ENCODE measurements at regions not wholly inside any gene's neighbourhood (a gene's known extent, or its start where the extent isn't known, plus 50 kb on each side); places are given as distances from the start of the nearest gene placed in this dataset.

DNA sequence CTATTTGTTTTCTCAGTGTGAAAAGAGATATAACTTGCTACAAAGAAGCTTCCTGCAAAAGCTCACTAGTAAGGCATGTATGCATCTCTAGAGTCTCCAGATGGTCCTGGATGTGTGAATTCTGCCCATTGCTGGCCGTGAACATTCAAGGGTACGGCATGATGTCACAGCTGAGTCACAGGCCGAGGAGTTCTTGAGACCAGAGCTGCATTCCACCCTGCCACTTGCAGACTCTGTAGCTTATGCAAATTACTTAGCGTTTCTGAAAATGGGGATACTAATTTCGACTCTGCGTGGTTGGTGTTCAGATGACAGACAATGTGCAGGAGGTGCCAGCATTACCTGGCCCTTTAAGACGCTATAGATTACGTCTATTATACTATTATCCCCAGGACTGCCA lies 470.7 kb downstream of the ZNF536 start:
- H4K20me1 ChIP-seq (ENCODE audit: insufficient read depth): no peaks in the 10 kb centered on the region
- H3F3A ChIP-seq (ENCODE audit: insufficient read depth, low read length, poor library complexity, severe bottlenecking): no peaks in the 10 kb centered on the region
- H3K4me2 ChIP-seq (ENCODE audit: low read length): no peak overlapping the region
- H3K27ac ChIP-seq (ENCODE audit: low read length): no peak overlapping the region
- TF ChIP-seq EZH2 (IDR thresholded peaks at IDR 0.05; ENCODE audit: borderline replicate concordance, insufficient read depth, low read length, poor library complexity, severe bottlenecking): no peak
- TF ChIP-seq SMC3 (conservative IDR thresholded peaks at IDR 0.05; ENCODE audit: poor library complexity): no peak
- TF ChIP-seq, protein P1, sequence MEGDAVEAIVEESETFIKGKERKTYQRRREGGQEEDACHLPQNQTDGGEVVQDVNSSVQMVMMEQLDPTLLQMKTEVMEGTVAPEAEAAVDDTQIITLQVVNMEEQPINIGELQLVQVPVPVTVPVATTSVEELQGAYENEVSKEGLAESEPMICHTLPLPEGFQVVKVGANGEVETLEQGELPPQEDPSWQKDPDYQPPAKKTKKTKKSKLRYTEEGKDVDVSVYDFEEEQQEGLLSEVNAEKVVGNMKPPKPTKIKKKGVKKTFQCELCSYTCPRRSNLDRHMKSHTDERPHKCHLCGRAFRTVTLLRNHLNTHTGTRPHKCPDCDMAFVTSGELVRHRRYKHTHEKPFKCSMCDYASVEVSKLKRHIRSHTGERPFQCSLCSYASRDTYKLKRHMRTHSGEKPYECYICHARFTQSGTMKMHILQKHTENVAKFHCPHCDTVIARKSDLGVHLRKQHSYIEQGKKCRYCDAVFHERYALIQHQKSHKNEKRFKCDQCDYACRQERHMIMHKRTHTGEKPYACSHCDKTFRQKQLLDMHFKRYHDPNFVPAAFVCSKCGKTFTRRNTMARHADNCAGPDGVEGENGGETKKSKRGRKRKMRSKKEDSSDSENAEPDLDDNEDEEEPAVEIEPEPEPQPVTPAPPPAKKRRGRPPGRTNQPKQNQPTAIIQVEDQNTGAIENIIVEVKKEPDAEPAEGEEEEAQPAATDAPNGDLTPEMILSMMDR (IDR thresholded peaks at IDR 0.05; ENCODE audit: poor library complexity, severe bottlenecking): no peak
- TF ChIP-seq RAD21 (conservative IDR thresholded peaks at IDR 0.05): no peak
- no peak for TF ChIP-seq MXI1 (conservative IDR thresholded peaks at IDR 0.05; ENCODE audit: poor library complexity, severe bottlenecking)
- TF ChIP-seq, protein P2, sequence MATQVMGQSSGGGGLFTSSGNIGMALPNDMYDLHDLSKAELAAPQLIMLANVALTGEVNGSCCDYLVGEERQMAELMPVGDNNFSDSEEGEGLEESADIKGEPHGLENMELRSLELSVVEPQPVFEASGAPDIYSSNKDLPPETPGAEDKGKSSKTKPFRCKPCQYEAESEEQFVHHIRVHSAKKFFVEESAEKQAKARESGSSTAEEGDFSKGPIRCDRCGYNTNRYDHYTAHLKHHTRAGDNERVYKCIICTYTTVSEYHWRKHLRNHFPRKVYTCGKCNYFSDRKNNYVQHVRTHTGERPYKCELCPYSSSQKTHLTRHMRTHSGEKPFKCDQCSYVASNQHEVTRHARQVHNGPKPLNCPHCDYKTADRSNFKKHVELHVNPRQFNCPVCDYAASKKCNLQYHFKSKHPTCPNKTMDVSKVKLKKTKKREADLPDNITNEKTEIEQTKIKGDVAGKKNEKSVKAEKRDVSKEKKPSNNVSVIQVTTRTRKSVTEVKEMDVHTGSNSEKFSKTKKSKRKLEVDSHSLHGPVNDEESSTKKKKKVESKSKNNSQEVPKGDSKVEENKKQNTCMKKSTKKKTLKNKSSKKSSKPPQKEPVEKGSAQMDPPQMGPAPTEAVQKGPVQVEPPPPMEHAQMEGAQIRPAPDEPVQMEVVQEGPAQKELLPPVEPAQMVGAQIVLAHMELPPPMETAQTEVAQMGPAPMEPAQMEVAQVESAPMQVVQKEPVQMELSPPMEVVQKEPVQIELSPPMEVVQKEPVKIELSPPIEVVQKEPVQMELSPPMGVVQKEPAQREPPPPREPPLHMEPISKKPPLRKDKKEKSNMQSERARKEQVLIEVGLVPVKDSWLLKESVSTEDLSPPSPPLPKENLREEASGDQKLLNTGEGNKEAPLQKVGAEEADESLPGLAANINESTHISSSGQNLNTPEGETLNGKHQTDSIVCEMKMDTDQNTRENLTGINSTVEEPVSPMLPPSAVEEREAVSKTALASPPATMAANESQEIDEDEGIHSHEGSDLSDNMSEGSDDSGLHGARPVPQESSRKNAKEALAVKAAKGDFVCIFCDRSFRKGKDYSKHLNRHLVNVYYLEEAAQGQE (IDR thresholded peaks at IDR 0.05; ENCODE audit: borderline replicate concordance): no peak
- no peak for TF ChIP-seq EP300 (conservative IDR thresholded peaks at IDR 0.05; ENCODE audit: poor library complexity, severe bottlenecking)
- TF ChIP-seq POLR2AphosphoS5 (IDR thresholded peaks at IDR 0.05): no peak
- no peak for TF ChIP-seq TAF1 (IDR thresholded peaks at IDR 0.05; ENCODE audit: low read depth)
- no peak overlapping the region for H2AFZ ChIP-seq (ENCODE audit: low read depth, low read length)
- no peaks in the 10 kb centered on the region for H3K9me3 ChIP-seq (ENCODE audit: low read length)
- no peaks in the 10 kb centered on the region for H3K36me3 ChIP-seq (ENCODE audit: insufficient read depth, low read length)
- no peaks in the 10 kb centered on the region for H3K9me2 ChIP-seq (ENCODE audit: insufficient read depth, low read length)
- no peak overlapping the region for H3K4me3 ChIP-seq (ENCODE audit: low read length)
- H3K9ac ChIP-seq (ENCODE audit: low read length): no peak overlapping the region
- no peaks in the 10 kb centered on the region for H3K27me3 ChIP-seq (ENCODE audit: insufficient read depth, low read depth, low read length)
- H3K79me2 ChIP-seq (replicated peaks; ENCODE audit: insufficient read depth, low read length): no peaks in the 10 kb centered on the region

DNA sequence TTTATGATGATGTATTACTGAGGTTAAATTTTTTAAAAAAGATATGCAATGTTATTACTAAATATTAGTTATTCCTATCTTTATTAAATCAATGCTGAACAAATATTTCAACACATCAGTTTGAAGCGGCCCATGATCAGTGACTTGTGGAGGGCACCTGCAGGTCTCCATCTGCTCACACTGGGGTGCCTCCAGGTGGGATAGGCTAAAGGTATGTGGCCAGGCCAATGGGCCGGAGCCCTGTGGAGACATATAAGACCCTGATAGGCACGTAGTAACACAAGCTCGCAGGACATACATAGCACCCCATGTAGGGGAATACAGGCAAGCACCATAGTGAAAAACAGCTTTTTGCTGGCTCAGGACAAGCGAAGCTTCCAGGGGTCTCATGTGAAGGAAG lies 469.8 kb downstream of the ZNF536 start:
- Histone ChIP-seq H3K9ac (ENCODE audit: low read length) (no peak overlapping the region), H3F3A (ENCODE audit: insufficient read depth, low read length, poor library complexity, severe bottlenecking) (no peaks in the 10 kb centered on the region), H3K4me2 (ENCODE audit: low read length) (no peak overlapping the region), H3K9me2 (ENCODE audit: insufficient read depth, low read length) (no peaks in the 10 kb centered on the region), H3K79me2 (replicated peaks; ENCODE audit: insufficient read depth, low read length) (no peaks in the 10 kb centered on the region), H4K20me1 (ENCODE audit: insufficient read depth) (no peaks in the 10 kb centered on the region), H3K27me3 (ENCODE audit: insufficient read depth, low read depth, low read length) (no peaks in the 10 kb centered on the region), H3K36me3 (ENCODE audit: insufficient read depth, low read length) (no peaks in the 10 kb centered on the region), H3K4me3 (ENCODE audit: low read length) (no peak overlapping the region), H2AFZ (ENCODE audit: low read depth, low read length) (no peak overlapping the region), H3K9me3 (ENCODE audit: low read length) (no peaks in the 10 kb centered on the region), H3K27ac (ENCODE audit: low read length) (no peak overlapping the region)
- TF ChIP-seq, protein P2 (IDR thresholded peaks at IDR 0.05; ENCODE audit: borderline replicate concordance): no peak
- TF ChIP-seq MXI1 (conservative IDR thresholded peaks at IDR 0.05; ENCODE audit: poor library complexity, severe bottlenecking) (no peak), RAD21 (conservative IDR thresholded peaks at IDR 0.05) (no peak), TAF1 (IDR thresholded peaks at IDR 0.05; ENCODE audit: low read depth) (no peak), EP300 (conservative IDR thresholded peaks at IDR 0.05; ENCODE audit: poor library complexity, severe bottlenecking) (no peak), EZH2 (IDR thresholded peaks at IDR 0.05; ENCODE audit: borderline replicate concordance, insufficient read depth, low read length, poor library complexity, severe bottlenecking) (no peak), SMC3 (conservative IDR thresholded peaks at IDR 0.05; ENCODE audit: poor library complexity) (no peak), POLR2AphosphoS5 (IDR thresholded peaks at IDR 0.05) (no peak)
- TF ChIP-seq, protein P1 (IDR thresholded peaks at IDR 0.05; ENCODE audit: poor library complexity, severe bottlenecking): no peak

Data from neural cell (in vitro differentiated cells).